DOHH2 (cell line): ENCODE measurements at regions not wholly inside any gene's neighbourhood (a gene's known extent, or its start where the extent isn't known, plus 50 kb on each side); places are given as distances from the start of the nearest gene placed in this dataset.

Experiments
- CTCF ChIP-seq: fragments of 200-600 bp; sonication (generic); IDR thresholded peaks from one replicate; pipeline ENCODE4 v1.5.1; 2014; ENCODE audit warnings: antibody characterized with exemption, mild to moderate bottlenecking, low read depth, low read length; ENCODE audit not compliant: poor library complexity, severe bottlenecking
- EZH2phosphoT487 ChIP-seq: fragments of 200-600 bp; sonication (generic); IDR thresholded peaks from 2 replicates; pipeline ENCODE4 v1.6.1; 2017; ENCODE audit warnings: borderline replicate concordance, mild to moderate bottlenecking, antibody characterized with exemption, low read length, moderate library complexity, mixed read lengths

- TF ChIP-seq CTCF (no peak), EZH2phosphoT487 (no peak)
Observed at GRCh38 chr2:58860586-58860985, 619.5 kb upstream of the FANCL start.
